ENCODE measurements at regions not wholly inside any gene's neighbourhood (a gene's known extent, or its start where the extent isn't known, plus 50 kb on each side); places are given as distances from the start of the nearest gene placed in this dataset.

DNA sequence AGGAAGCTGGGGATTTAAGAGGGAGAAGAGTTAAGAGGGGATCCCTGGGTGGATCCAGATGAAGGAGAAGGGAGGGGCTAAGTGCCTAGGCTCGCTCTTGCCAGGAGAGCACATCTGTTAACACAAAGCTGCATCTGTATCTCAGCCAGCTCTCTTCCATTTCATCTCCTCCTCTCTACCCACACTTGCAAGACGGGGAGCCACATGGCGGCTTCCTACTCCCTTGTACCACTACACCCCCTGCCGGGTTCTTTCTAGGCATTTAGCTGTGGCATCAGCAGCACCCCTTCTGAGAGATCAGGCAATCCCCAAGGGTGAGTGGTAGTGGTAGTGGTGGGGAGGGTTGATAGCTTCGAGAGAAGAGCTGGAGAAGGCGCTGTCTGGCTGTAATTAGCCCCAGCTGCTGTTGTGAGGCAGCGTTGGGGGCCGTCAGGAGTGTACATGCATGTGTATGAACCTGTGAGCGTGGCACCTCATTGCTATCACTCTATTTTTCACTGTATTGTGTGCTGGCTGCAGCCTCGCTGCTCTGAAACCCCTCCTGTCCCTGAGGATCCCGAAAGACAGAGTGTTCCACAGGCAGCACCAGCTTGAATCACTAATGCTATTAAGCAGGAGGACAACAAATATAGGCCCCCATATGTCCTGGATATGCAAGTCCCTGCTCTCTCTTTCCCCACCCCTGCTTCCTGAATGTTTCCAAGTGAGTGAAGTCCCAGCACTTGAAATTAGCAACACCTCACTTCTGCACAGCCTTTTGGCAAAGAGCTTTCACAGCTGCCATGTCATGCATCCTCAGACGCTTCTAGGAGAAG is 73.7 kb downstream of the RTL9 start:
- no peak for DNase-seq (ENCODE audit: low read depth)
- TF ChIP-seq CTCF (IDR thresholded peaks at IDR 0.05; ENCODE audit: control insufficient read depth, extremely low read depth, insufficient read depth), result no peak
- no peak overlapping the region for H3K4me3 ChIP-seq (ENCODE audit: low read depth, low read length)

- no peak for TF ChIP-seq CTCF (IDR thresholded peaks at IDR 0.05; ENCODE audit: control insufficient read depth, extremely low read depth, insufficient read depth)
Observed at GRCh38 chrX:110432906-110433215, 74.2 kb downstream of the RTL9 start.

GRCh38 chrX:110435196-110435595 is 76.5 kb downstream of the RTL9 start:
- no peak for TF ChIP-seq CTCF (IDR thresholded peaks at IDR 0.05; ENCODE audit: control insufficient read depth, extremely low read depth, insufficient read depth)
- DNase-seq (ENCODE audit: low read depth), result no peak
- H3K4me3 ChIP-seq (ENCODE audit: low read depth, low read length), result no peak overlapping the region

More at GRCh38 chrX:110432906-110433215, 74.2 kb downstream of the RTL9 start:
- H3K4me3 ChIP-seq (ENCODE audit: low read depth, low read length), result no peak overlapping the region
- DNase-seq (ENCODE audit: low read depth), result no peak

- TF ChIP-seq CTCF (IDR thresholded peaks at IDR 0.05; ENCODE audit: control insufficient read depth, extremely low read depth, insufficient read depth), result no peak
- no peak overlapping the region for H3K4me3 ChIP-seq (ENCODE audit: low read depth, low read length)
- DNase-seq (ENCODE audit: low read depth), result no peak
Observed at GRCh38 chrX:110436523-110436922, 77.9 kb downstream of the RTL9 start.

- no peak for TF ChIP-seq CTCF (IDR thresholded peaks at IDR 0.05; ENCODE audit: control insufficient read depth, extremely low read depth, insufficient read depth)
- DNase-seq (ENCODE audit: low read depth), result no peak
- no peak overlapping the region for H3K4me3 ChIP-seq (ENCODE audit: low read depth, low read length)
Observed at GRCh38 chrX:110437686-110438085, 79.0 kb downstream of the RTL9 start.

GRCh38 chrX:110440016-110440805 is 81.6 kb downstream of the RTL9 start:
- TF ChIP-seq CTCF (IDR thresholded peaks at IDR 0.05; ENCODE audit: control insufficient read depth, extremely low read depth, insufficient read depth), result no peak
- H3K4me3 ChIP-seq (ENCODE audit: low read depth, low read length), result no peak overlapping the region

More at GRCh38 chrX:110440016-110440805, 81.6 kb downstream of the RTL9 start:
- DNase-seq (ENCODE audit: low read depth), result no peak
